GM21737 (cell line): ENCODE measurements at regions not wholly inside any gene's neighbourhood (a gene's known extent, or its start where the extent isn't known, plus 50 kb on each side); places are given as distances from the start of the nearest gene placed in this dataset.

ENCODE experiments used
- ATAC-seq: cut with Tn5 transposase; IDR thresholded peaks from one replicate; pipeline ENCODE4 v1.9.1; 2021; ENCODE audit warnings: mild to moderate bottlenecking, moderate library complexity; ENCODE audit not compliant: unreplicated experiment

- ATAC-seq = no peak
Observed at GRCh38 chr17:77409282-77410161, 268.8 kb downstream of the SEC14L1 start.

GRCh38 chr17:77410470-77410869 lies 269.7 kb downstream of the SEC14L1 start:
- ATAC-seq = no peak

DNA sequence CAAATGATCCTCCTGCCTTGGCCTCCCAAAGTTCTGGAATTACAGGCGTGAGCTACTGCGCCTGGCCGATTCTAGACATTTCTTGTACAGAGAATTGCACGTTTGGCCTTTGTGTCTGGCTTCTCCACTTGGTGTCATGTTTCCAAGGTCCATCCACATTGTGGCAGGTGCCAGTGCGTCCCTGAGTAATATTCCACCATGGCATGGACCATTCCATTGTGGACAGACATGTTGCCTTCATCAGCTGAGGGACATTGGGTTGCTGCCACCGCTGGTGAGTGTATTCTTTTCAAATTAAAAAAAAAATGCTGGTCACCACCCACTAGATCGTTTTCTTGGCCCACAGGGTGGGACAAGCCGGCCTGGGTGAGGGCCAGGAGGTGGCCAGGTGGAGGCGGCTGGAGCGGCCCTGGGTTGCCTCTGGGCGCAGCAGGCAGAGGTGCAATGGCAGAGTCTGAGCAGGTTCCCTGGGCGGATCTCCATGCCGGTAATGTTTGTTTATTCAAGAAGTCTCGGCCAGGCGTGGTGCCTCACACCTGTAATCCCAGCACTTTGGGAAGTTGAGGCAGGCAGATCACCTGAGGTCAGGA lies 274.1 kb downstream of the SEC14L1 start:
- no peak for ATAC-seq

DNA sequence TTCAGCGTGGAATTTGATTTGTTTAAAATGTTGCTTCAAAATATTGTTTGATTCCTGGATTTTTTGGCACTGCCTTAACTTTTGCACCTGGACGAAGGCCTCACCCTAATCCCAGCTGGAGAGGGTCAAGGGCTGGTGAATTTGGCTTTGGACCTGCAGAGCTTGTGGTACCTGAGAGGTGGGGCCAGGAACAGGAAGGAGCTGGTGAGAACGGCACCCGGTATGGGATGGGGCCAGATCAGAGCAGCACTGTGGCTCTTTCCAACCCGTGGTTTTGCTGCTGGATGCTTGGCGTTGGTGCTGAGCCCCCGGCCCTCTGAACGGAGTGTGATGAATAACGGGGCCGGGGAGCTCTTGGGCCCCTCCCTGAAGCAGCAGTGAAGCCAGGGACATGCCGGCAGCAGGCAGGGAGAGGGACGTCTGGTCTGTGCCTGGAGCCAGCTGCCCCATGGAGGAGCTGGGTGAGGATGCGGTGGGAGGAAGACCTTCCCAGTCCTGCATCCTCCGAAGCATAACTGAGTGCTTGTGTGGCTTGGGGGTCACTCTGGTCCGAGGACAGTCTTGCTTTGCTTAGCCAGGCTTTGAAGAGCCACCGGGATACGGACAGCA lies 275.4 kb downstream of the SEC14L1 start:
- ATAC-seq = no peak

- no peak for ATAC-seq
Observed at GRCh38 chr17:77417575-77417974, 276.8 kb downstream of the SEC14L1 start.

DNA sequence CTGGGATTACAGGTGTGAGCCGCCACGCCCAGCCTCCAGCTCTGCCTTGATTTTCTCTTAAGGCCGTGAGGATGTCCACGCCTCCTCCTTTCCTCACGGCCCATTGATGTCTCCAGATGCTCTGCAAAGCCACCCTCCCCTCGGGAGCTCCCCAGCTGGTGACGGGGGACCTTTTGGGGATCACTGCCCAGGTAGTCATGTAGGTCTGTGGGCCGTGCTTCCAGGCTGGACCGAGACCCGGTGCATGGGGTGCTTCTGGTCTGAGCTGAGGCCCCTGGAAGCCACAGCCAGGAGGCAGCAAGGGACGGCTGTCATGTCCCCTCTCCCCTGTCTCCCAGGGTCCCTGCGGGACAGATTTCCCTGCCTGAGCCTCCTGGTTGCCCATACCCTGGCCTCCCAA lies 277.8 kb downstream of the SEC14L1 start:
- no peak for ATAC-seq

GRCh38 chr17:77419095-77419494 lies 278.3 kb downstream of the SEC14L1 start:
- no peak for ATAC-seq

GRCh38 chr17:77419547-77420094 lies 278.9 kb downstream of the SEC14L1 start:
- no peak for ATAC-seq

GRCh38 chr17:77420095-77420803 lies 279.5 kb downstream of the SEC14L1 start:
- ATAC-seq = no peak

- ATAC-seq = no peak
Observed at GRCh38 chr17:77420804-77421629, 280.2 kb downstream of the SEC14L1 start.

GRCh38 chr17:77421630-77421972 lies 280.8 kb downstream of the SEC14L1 start:
- ATAC-seq = no peak

- ATAC-seq = no peak
Observed at GRCh38 chr17:77422104-77422747, 281.5 kb downstream of the SEC14L1 start.

DNA sequence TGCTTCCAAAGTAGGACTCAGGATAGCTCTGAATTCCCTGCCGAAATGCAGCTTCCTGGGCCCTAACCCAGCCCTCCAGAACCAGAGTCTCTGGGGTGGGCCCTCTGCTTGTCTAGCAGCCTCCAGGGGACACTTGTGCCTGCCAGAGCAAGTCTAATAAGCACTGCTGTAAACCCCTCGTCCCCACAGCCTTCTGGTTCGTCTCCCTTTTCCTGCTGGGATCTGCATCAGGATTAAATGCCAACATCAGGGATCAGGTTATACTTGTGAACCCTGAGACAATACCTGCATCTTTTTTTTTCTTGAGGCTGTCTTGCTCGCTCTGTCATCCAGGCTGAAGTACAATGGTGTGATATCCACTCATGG lies 282.0 kb downstream of the SEC14L1 start:
- no peak for ATAC-seq

DNA sequence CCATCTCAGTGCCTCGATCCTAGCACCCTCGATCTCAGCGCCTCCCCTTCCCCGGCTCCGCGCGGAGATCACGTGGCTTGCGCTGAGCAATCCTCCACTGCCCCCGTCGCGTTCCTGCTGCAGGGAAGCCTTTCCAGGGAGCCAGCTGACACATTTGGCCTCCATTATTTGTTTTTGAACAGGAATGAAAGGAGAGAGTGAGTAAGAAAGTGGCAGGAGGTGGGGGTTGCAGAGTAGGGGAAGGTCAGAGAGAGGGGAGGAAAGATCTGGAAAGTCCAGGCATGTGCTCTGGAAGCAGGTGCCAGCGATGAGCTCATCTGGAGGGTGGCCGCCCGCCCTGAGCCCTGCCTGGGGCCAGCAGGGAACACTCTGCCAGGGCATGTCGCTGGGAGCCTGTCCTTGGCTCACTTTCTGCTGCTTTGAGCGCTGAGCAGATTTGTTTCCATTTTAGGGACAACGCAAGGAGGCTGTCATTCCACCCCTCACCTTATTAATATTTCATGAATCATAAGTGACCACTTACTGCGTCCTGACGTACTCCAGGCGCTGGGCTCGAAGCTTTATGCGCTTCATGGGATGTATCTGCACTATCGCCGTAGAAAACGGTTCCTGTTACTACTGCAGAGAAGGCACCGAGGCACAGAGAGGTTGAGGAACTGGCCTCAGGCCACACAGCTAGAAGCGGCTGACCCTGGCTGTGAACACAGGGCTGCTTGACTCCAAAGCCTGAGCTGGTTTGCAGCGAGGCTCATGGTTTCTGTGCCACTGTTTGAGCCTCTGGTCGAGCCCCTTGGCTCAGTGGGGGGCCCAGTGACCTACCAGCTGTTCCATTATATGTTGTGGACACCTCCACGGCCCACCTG lies 283.1 kb downstream of the SEC14L1 start:
- no peak for ATAC-seq

GRCh38 chr17:77424585-77425344 lies 284.0 kb downstream of the SEC14L1 start:
- ATAC-seq = no peak

DNA sequence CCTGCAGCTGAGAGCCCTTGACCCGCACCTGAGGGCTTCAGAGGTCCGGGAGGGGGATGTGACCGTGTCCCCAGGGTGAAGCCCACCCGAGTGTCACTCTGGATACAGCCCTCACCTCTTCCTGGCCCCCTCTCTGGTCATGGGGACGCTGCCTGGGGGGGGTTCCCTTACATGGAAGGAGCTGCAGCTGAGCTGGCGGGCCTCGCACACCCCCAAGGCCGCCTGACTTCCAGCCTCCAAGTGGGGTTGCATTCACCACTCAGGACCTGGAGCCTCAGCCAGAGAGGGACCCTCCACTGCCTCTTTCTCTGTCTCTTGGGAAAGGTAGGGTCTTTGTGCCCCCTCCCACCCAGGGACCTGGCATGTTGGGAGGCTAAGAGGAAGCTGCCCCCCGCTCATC lies 284.6 kb downstream of the SEC14L1 start:
- no peak for ATAC-seq

DNA sequence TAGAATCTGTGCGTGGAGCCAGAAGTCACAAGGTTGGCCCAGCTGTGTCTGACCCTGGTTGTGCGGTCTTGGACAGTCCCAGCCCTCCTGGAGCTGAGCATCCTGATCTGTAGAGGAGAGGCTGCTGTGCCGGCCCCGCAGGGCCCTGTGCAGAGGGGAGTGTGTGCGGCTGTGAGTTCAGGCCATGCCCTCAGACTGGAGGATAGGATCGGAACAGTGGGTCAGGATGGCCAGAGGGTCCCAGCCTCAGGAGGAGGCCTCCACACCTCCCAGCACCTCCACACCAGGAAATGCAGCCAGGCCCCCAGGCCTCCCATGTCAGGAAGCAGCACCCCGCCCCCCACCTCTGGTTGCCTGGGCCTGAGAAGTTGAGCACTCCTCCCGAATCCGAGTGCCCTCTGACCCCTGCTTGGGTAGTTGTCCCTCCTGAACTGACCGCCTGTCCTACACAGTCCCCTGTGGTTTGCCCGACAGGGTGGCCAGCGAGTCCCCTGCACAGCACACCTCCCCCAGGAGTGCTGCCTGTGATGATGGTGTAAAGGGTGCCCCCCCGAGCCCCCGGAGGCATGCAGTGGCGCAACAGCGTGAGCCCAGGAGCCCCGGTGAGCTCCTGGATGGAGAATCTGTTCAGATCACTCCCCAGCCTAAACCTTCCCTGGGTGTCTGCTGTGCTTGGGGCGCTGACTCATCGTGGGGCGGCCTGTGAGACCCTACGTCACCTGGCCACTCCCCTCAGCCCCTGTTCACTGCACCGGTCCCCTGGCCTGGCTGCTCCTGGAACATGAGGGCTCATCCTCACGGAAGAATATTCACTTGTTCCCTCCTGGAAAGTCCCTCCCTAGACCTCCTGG lies 285.2 kb downstream of the SEC14L1 start:
- ATAC-seq = no peak
